Type B pancreatic cell (in vitro differentiated cells): ENCODE measurements at regions not wholly inside any gene's neighbourhood (a gene's known extent, or its start where the extent isn't known, plus 50 kb on each side); places are given as distances from the start of the nearest gene placed in this dataset.

Experiments used
- DNase-seq: peaks from one replicate; pipeline ENCODE4 v3.0.0; 2021; ENCODE audit warnings: mixed read lengths; ENCODE audit not compliant: unreplicated experiment; ENCODE audit errors: extremely low spot score
- H3K27ac Mint-ChIP-seq: 2 replicates; pipeline ENCODE4 v1.8.0; 2021; ENCODE audit warnings: mild to moderate bottlenecking, mixed read lengths
- H3K27me3 Mint-ChIP-seq: 2 replicates; pipeline ENCODE4 v1.8.0; 2021; ENCODE audit warnings: mixed read lengths
- H3K36me3 Mint-ChIP-seq: 2 replicates; pipeline ENCODE4 v1.8.0; 2021; ENCODE audit warnings: mixed read lengths
- H3K4me1 Mint-ChIP-seq: one replicate; pipeline ENCODE4 v1.8.0; 2021; ENCODE audit warnings: mixed read lengths; ENCODE audit not compliant: unreplicated experiment
- H3K4me3 Mint-ChIP-seq: 2 replicates; pipeline ENCODE4 v1.8.0; 2021; ENCODE audit warnings: mild to moderate bottlenecking, mixed read lengths
- H3K9me3 Mint-ChIP-seq: 2 replicates; pipeline ENCODE4 v1.8.0; 2021; ENCODE audit warnings: mixed read lengths
- TF ChIP-seq, protein P1 (sequence below): fragments of 200-600 bp; sonication (generic); conservative IDR thresholded peaks from 2 replicates; pipeline ENCODE4 v1.5.0; 2021; ENCODE audit warnings: antibody characterized with exemption, mild to moderate bottlenecking

DNA sequence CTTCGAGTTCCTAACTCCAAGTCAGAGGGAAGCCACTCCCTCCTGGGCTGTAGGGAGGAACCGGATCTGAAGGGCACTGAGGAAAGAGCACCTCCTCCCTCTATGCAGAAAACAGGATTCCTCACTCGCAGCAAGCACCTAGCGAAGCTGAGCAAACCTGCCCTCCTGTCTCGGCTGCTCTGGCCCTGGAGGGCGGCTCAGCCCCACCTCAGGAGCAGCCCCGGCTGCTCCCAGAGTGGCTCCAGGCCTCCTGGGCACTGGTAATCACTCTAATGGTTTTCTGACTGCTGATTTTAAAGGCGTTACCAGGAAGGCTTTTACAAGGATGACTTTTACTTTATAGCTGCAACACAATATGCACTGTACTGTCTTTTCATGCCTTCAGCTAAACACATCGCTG lies 312.5 kb downstream of the TEX29 start:
- Mint-ChIP-seq H3K27ac (no peak overlapping the region), H3K36me3 (no peaks in the 10 kb centered on the region), H3K27me3 (peaks cover 37% of the 10 kb centered on the region), H3K4me1 (peaks cover 6% of the 10 kb centered on the region), H3K9me3 (no peaks in the 10 kb centered on the region), H3K4me3 (no peak overlapping the region)
- DNase-seq: no peak
- TF ChIP-seq, protein P1, sequence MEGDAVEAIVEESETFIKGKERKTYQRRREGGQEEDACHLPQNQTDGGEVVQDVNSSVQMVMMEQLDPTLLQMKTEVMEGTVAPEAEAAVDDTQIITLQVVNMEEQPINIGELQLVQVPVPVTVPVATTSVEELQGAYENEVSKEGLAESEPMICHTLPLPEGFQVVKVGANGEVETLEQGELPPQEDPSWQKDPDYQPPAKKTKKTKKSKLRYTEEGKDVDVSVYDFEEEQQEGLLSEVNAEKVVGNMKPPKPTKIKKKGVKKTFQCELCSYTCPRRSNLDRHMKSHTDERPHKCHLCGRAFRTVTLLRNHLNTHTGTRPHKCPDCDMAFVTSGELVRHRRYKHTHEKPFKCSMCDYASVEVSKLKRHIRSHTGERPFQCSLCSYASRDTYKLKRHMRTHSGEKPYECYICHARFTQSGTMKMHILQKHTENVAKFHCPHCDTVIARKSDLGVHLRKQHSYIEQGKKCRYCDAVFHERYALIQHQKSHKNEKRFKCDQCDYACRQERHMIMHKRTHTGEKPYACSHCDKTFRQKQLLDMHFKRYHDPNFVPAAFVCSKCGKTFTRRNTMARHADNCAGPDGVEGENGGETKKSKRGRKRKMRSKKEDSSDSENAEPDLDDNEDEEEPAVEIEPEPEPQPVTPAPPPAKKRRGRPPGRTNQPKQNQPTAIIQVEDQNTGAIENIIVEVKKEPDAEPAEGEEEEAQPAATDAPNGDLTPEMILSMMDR: no peak

DNA sequence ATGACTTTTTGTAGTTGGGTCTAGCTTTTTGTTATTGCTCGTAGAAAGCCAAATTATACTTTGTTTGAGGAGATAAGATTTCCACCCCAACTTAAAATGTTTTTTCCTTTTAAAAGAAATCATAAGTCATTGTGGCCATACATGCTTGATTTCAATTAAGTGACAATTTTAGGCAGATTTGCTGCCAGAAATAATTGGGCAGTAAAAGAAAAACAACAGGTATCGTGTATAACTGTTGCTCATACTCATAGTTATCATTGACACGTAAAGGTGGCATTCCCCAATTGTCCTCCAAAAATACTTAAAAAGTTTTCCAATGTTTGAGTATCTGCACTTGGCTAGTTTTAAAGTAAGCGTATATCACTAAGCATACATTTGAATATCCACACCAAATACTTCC lies 313.0 kb downstream of the TEX29 start:
- Mint-ChIP-seq H3K4me3 (no peak overlapping the region), H3K4me1 (peaks cover 6% of the 10 kb centered on the region), H3K27me3 (peaks cover 33% of the 10 kb centered on the region), H3K27ac (no peak overlapping the region), H3K9me3 (no peaks in the 10 kb centered on the region), H3K36me3 (no peaks in the 10 kb centered on the region)
- no peak for DNase-seq
- TF ChIP-seq, protein P1: no peak

DNA sequence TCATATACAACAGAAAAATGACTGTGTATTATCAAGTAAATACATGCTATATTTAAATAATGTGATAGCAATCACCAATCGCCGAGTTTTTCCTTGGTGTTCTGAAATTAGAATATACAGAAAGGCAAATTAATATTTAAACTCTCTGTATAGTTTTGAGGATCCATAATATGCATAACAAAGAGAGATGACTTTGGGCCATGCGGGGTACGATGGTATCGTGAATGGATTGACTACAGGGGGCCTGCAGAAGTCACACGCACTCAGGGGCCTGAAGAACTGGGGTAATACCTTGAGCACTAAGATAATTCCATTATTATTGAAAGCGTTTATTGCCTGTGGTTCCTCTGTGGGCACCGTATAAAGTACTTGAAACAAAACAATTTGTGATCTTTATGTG lies 314.0 kb downstream of the TEX29 start:
- Mint-ChIP-seq H3K4me1 (peaks cover 6% of the 10 kb centered on the region), H3K9me3 (no peaks in the 10 kb centered on the region), H3K36me3 (no peaks in the 10 kb centered on the region), H3K27me3 (peaks cover 28% of the 10 kb centered on the region), H3K4me3 (no peak overlapping the region), H3K27ac (no peak overlapping the region)
- no peak for DNase-seq
- TF ChIP-seq, protein P1: no peak

DNA sequence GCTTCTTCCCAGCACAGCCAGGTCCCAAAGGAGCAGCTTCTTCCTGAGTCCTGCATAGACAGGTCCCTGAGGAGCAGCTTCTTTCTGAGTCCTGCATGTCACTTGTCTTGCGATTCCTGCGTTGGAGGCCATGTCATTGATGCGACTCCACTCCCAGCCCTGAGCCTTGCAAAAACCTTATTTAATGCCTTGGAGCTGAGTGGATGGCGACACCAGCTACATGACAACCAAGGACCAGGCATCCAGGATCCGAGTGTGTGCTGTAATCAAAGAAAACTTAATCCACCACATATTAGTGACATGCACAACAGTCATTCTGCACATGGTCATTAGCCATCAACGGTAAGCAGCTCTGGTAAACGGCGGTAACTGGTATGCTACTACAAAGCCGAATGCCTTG lies 315.8 kb downstream of the TEX29 start:
- Mint-ChIP-seq H3K27ac (no peak overlapping the region), H3K4me3 (no peak overlapping the region), H3K36me3 (no peaks in the 10 kb centered on the region), H3K27me3 (peaks cover 33% of the 10 kb centered on the region), H3K9me3 (no peaks in the 10 kb centered on the region), H3K4me1 (no peaks in the 10 kb centered on the region)
- no peak for DNase-seq
- TF ChIP-seq, protein P1: no peak

DNA sequence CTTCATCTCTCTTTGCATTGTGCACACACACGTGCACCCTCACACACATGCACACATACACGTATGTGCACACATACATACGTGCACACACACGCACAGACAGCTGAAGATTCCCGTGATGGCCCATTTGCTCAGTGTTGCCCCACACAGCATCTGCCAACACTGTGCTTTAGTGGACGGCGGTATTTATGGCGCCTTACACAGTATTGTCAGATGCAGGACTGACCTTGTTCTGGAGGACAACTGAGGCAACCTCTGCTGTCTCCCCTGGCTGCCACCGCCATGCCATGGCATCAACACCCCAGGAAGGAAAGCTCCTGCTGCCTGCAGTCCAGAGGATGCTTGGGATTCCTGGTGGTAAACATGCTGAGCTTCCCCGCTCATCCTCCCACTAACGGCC lies 316.4 kb downstream of the TEX29 start:
- no peaks in the 10 kb centered on the region for H3K4me1 Mint-ChIP-seq
- TF ChIP-seq, protein P1: no peak
- no peaks in the 10 kb centered on the region for H3K36me3 Mint-ChIP-seq
- no peak overlapping the region for H3K4me3 Mint-ChIP-seq
- H3K27ac Mint-ChIP-seq: no peak overlapping the region
- peaks cover 37% of the 10 kb centered on the region for H3K27me3 Mint-ChIP-seq
- no peaks in the 10 kb centered on the region for H3K9me3 Mint-ChIP-seq
- no peak for DNase-seq

DNA sequence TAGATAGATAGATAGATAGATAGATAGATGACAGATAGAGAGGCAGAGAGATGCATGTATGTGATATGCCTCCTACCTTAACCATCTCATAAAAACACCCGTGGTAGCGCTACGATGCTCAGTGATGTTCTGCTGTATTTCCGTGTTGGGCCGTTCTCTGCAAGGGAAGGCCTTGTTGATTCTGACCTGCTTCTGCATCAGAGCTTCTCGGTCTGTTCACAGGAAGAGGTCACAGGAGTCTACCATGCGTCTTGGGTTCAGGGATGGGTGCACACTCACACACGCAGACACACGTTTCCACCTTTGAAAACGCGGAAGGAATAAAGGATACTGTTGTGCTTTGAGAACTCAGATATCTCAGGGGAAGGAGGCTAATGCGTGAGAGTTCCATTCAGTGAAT lies 316.9 kb downstream of the TEX29 start:
- H3K27ac Mint-ChIP-seq: no peak overlapping the region
- no peaks in the 10 kb centered on the region for H3K9me3 Mint-ChIP-seq
- peaks cover 37% of the 10 kb centered on the region for H3K27me3 Mint-ChIP-seq
- TF ChIP-seq, protein P1: no peak
- H3K36me3 Mint-ChIP-seq: no peaks in the 10 kb centered on the region
- DNase-seq: no peak
- no peaks in the 10 kb centered on the region for H3K4me1 Mint-ChIP-seq
- no peak overlapping the region for H3K4me3 Mint-ChIP-seq
